ENCODE measurements at regions not wholly inside any gene's neighbourhood (a gene's known extent, or its start where the extent isn't known, plus 50 kb on each side); places are given as distances from the start of the nearest gene placed in this dataset.

GRCh38 chr3:26480377-26480776 is 142.2 kb upstream of the LRRC3B start (continued):
- no peak for TF ChIP-seq U2AF2 (optimal IDR thresholded peaks at IDR 0.05; ENCODE audit: low read depth, low read length)
- TF ChIP-seq PRDM10 (IDR thresholded peaks at IDR 0.05; ENCODE audit: partially characterized antibody), result no peak
- no peak for TF ChIP-seq WHSC1 (IDR thresholded peaks at IDR 0.05; ENCODE audit: low read length)
- no peak for TF ChIP-seq REST (IDR thresholded peaks at IDR 0.05; ENCODE audit: borderline replicate concordance)
- TF ChIP-seq REST (CRISPR knock-in tag; IDR thresholded peaks at IDR 0.05; ENCODE audit: low read depth), result no peak
- TF ChIP-seq ZFP30 (CRISPR knock-in tag; IDR thresholded peaks at IDR 0.05; ENCODE audit: borderline replicate concordance), result no peak

All from K562 (cell line).